ENCODE measurements at regions not wholly inside any gene's neighbourhood (a gene's known extent, or its start where the extent isn't known, plus 50 kb on each side); places are given as distances from the start of the nearest gene placed in this dataset.

- no peak for TF ChIP-seq CTCF (conservative IDR thresholded peaks at IDR 0.05)
- TF ChIP-seq EZH2 (IDR thresholded peaks at IDR 0.05; ENCODE audit: low read depth) = no peak
Measured at GRCh38 chr2:62354771-62355561, 151.0 kb downstream of the TMEM17 start.

Data from PC-9 (cell line).